ENCODE measurements at regions not wholly inside any gene's neighbourhood (a gene's known extent, or its start where the extent isn't known, plus 50 kb on each side); places are given as distances from the start of the nearest gene placed in this dataset.

DNA sequence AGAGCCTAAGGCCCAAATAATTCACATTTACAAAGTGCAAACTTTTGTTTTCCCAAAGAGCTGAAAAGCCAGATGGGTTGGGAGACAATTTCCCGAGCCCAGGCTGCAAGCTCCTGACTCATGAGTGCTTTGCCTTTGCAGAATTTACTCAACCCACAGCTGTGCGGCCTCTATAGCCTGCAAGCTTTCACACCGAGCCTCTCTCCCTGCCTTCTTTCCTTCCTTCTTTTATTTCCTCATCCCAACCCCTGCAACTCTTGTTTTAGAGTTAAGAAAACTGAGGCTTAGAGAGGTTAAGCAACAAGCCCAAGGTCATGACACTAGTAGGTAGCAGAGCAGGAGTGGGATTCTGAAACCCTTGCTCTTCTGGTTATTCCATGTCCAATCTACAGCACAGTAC, 203.0 kb upstream of the GPR26 start:
- TF ChIP-seq ZFP30 (CRISPR knock-in tag; IDR thresholded peaks at IDR 0.05) (no peak), ESRRG (CRISPR knock-in tag; IDR thresholded peaks at IDR 0.05) (no peak)
- TF ChIP-seq, protein P1, sequence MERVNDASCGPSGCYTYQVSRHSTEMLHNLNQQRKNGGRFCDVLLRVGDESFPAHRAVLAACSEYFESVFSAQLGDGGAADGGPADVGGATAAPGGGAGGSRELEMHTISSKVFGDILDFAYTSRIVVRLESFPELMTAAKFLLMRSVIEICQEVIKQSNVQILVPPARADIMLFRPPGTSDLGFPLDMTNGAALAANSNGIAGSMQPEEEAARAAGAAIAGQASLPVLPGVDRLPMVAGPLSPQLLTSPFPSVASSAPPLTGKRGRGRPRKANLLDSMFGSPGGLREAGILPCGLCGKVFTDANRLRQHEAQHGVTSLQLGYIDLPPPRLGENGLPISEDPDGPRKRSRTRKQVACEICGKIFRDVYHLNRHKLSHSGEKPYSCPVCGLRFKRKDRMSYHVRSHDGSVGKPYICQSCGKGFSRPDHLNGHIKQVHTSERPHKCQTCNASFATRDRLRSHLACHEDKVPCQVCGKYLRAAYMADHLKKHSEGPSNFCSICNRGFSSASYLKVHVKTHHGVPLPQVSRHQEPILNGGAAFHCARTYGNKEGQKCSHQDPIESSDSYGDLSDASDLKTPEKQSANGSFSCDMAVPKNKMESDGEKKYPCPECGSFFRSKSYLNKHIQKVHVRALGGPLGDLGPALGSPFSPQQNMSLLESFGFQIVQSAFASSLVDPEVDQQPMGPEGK (CRISPR knock-in tag; IDR thresholded peaks at IDR 0.05; ENCODE audit: borderline replicate concordance), result no peak

GRCh38 chr10:123463698-123464097, 202.5 kb upstream of the GPR26 start:
- no peak for TF ChIP-seq PPARA (CRISPR knock-in tag; IDR thresholded peaks at IDR 0.05; ENCODE audit: borderline replicate concordance)
- TF ChIP-seq ZC3H10 (CRISPR knock-in tag; IDR thresholded peaks at IDR 0.05), result no peak
- no peak for TF ChIP-seq ZNF70 (CRISPR knock-in tag; IDR thresholded peaks at IDR 0.05)
- TF ChIP-seq, protein P2, sequence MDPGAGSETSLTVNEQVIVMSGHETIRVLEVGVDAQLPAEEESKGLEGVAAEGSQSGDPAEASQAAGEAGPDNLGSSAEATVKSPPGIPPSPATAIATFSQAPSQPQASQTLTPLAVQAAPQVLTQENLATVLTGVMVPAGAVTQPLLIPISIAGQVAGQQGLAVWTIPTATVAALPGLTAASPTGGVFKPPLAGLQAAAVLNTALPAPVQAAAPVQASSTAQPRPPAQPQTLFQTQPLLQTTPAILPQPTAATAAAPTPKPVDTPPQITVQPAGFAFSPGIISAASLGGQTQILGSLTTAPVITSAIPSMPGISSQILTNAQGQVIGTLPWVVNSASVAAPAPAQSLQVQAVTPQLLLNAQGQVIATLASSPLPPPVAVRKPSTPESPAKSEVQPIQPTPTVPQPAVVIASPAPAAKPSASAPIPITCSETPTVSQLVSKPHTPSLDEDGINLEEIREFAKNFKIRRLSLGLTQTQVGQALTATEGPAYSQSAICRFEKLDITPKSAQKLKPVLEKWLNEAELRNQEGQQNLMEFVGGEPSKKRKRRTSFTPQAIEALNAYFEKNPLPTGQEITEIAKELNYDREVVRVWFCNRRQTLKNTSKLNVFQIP (CRISPR knock-in tag; IDR thresholded peaks at IDR 0.05; ENCODE audit: borderline replicate concordance, low read depth), result no peak
- TF ChIP-seq ARNTL (CRISPR knock-in tag; IDR thresholded peaks at IDR 0.05; ENCODE audit: borderline replicate concordance, low read depth), result no peak
- TF ChIP-seq, protein P3, sequence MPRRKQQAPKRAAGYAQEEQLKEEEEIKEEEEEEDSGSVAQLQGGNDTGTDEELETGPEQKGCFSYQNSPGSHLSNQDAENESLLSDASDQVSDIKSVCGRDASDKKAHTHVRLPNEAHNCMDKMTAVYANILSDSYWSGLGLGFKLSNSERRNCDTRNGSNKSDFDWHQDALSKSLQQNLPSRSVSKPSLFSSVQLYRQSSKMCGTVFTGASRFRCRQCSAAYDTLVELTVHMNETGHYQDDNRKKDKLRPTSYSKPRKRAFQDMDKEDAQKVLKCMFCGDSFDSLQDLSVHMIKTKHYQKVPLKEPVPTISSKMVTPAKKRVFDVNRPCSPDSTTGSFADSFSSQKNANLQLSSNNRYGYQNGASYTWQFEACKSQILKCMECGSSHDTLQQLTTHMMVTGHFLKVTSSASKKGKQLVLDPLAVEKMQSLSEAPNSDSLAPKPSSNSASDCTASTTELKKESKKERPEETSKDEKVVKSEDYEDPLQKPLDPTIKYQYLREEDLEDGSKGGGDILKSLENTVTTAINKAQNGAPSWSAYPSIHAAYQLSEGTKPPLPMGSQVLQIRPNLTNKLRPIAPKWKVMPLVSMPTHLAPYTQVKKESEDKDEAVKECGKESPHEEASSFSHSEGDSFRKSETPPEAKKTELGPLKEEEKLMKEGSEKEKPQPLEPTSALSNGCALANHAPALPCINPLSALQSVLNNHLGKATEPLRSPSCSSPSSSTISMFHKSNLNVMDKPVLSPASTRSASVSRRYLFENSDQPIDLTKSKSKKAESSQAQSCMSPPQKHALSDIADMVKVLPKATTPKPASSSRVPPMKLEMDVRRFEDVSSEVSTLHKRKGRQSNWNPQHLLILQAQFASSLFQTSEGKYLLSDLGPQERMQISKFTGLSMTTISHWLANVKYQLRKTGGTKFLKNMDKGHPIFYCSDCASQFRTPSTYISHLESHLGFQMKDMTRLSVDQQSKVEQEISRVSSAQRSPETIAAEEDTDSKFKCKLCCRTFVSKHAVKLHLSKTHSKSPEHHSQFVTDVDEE (CRISPR knock-in tag; IDR thresholded peaks at IDR 0.05), result no peak
- TF ChIP-seq TCF4 (CRISPR knock-in tag; IDR thresholded peaks at IDR 0.05; ENCODE audit: borderline replicate concordance), result no peak
- no peak for TF ChIP-seq ZNF565 (CRISPR knock-in tag; conservative IDR thresholded peaks at IDR 0.05; ENCODE audit: low read depth)
- TF ChIP-seq CSRNP3 (CRISPR knock-in tag; IDR thresholded peaks at IDR 0.05), result no peak
- TF ChIP-seq ZFP3 (CRISPR knock-in tag; IDR thresholded peaks at IDR 0.05), result no peak
- TF ChIP-seq OSR1 (CRISPR knock-in tag; IDR thresholded peaks at IDR 0.05), result no peak
- no peak for TF ChIP-seq ZFP30 (CRISPR knock-in tag; IDR thresholded peaks at IDR 0.05)
- no peak for TF ChIP-seq ZNF8 (CRISPR knock-in tag; IDR thresholded peaks at IDR 0.05)
- TF ChIP-seq ISL1 (CRISPR knock-in tag; IDR thresholded peaks at IDR 0.05), result no peak
- no peak for TF ChIP-seq GLIS3 (CRISPR knock-in tag; IDR thresholded peaks at IDR 0.05)
- no peak for TF ChIP-seq ESRRG (CRISPR knock-in tag; IDR thresholded peaks at IDR 0.05)
- TF ChIP-seq, protein P4, sequence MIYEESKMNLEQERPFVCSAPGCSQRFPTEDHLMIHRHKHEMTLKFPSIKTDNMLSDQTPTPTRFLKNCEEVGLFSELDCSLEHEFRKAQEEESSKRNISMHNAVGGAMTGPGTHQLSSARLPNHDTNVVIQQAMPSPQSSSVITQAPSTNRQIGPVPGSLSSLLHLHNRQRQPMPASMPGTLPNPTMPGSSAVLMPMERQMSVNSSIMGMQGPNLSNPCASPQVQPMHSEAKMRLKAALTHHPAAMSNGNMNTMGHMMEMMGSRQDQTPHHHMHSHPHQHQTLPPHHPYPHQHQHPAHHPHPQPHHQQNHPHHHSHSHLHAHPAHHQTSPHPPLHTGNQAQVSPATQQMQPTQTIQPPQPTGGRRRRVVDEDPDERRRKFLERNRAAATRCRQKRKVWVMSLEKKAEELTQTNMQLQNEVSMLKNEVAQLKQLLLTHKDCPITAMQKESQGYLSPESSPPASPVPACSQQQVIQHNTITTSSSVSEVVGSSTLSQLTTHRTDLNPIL (CRISPR knock-in tag; IDR thresholded peaks at IDR 0.05; ENCODE audit: low read depth), result no peak
- no peak for TF ChIP-seq SNAI2 (CRISPR knock-in tag; IDR thresholded peaks at IDR 0.05)
- TF ChIP-seq CSDC2 (CRISPR knock-in tag; IDR thresholded peaks at IDR 0.05), result no peak
- no peak for TF ChIP-seq RARB (CRISPR knock-in tag; IDR thresholded peaks at IDR 0.05)
- ATAC-seq, result no peak

More for the DNA sequence above, 203.0 kb upstream of the GPR26 start:
- no peak for ATAC-seq

GRCh38 chr10:123464430-123465323, 201.5 kb upstream of the GPR26 start:
- ATAC-seq, result no peak
- TF ChIP-seq ZC3H10 (CRISPR knock-in tag; IDR thresholded peaks at IDR 0.05) (no peak), ISL1 (CRISPR knock-in tag; IDR thresholded peaks at IDR 0.05) (no peak), ZNF565 (CRISPR knock-in tag; conservative IDR thresholded peaks at IDR 0.05; ENCODE audit: low read depth) (no peak), RARB (CRISPR knock-in tag; IDR thresholded peaks at IDR 0.05) (no peak), BACH2 (CRISPR knock-in tag; IDR thresholded peaks at IDR 0.05; ENCODE audit: borderline replicate concordance) (no peak), SNAI2 (CRISPR knock-in tag; IDR thresholded peaks at IDR 0.05) (no peak), CSRNP3 (CRISPR knock-in tag; IDR thresholded peaks at IDR 0.05) (no peak), ZFP30 (CRISPR knock-in tag; IDR thresholded peaks at IDR 0.05) (no peak), OSR1 (CRISPR knock-in tag; IDR thresholded peaks at IDR 0.05) (no peak), ARNTL (CRISPR knock-in tag; IDR thresholded peaks at IDR 0.05; ENCODE audit: borderline replicate concordance, low read depth) (no peak)
- TF ChIP-seq, protein P4 (CRISPR knock-in tag; IDR thresholded peaks at IDR 0.05; ENCODE audit: low read depth), result no peak
- TF ChIP-seq, protein P1 (CRISPR knock-in tag; IDR thresholded peaks at IDR 0.05; ENCODE audit: borderline replicate concordance), result no peak

All from SK-N-SH treated with all-trans-retinoic acid at 6 μM for 48 hours (cell line).